ENCODE measurements at regions not wholly inside any gene's neighbourhood (a gene's known extent, or its start where the extent isn't known, plus 50 kb on each side); places are given as distances from the start of the nearest gene placed in this dataset.

- TF ChIP-seq RFX5 (IDR thresholded peaks at IDR 0.05; ENCODE audit: borderline replicate concordance, low read depth, low read length) (no peak), GABPA (IDR thresholded peaks at IDR 0.05; ENCODE audit: borderline replicate concordance, insufficient read depth, low read length) (no peak), CHD1 (IDR thresholded peaks at IDR 0.05; ENCODE audit: low read depth, low read length) (no peak), CREB1 (IDR thresholded peaks at IDR 0.05) (no peak), MAFK (IDR thresholded peaks at IDR 0.05; ENCODE audit: low read depth, low read length) (no peak)
Measured at GRCh38 chr2:155975734-155976133, 356.8 kb downstream of the NR4A2 start (continued).

Data from H1 (cell line).